NCI-H1694 (cell line): ENCODE measurements at regions not wholly inside any gene's neighbourhood (a gene's known extent, or its start where the extent isn't known, plus 50 kb on each side); places are given as distances from the start of the nearest gene placed in this dataset.
"Not testable (repeated sequence)": the region's sequence is repeated elsewhere in the genome, so short reads cannot be mapped to it uniquely, and the experiment has no call there.

Experiments
- DNase-seq: peaks from one replicate; lab custom pipeline; 2025; lab: John Stamatoyannopoulos, UW

- DNase-seq, result no peak
These were observed 148.6 kb downstream of the CD47 start for GRCh38 chr3:107942244-107942643.

- DNase-seq, result no peak
These were observed 151.0 kb downstream of the CD47 start for GRCh38 chr3:107939691-107940442.

DNA sequence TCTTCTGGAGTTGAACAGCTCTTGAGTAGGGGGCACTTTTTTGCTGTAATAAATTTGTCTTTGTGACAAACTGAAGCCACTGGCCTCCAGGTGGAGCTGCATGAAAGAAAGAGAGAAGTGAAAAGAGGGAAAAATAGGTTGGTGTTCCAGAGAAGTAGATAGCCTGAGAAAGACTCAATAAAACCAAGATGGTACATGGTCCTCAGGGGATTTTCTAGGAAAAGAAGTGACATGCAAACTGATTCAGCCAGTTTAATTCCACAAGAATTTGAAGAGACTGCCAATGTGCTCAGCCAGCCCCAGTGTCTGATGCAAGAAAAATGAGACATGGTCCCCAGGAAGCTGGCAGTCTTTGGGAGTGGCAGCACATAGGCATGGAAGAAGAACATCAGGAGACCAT, 152.7 kb downstream of the CD47 start:
- peak; percentile 37 for DNase-seq

DNA sequence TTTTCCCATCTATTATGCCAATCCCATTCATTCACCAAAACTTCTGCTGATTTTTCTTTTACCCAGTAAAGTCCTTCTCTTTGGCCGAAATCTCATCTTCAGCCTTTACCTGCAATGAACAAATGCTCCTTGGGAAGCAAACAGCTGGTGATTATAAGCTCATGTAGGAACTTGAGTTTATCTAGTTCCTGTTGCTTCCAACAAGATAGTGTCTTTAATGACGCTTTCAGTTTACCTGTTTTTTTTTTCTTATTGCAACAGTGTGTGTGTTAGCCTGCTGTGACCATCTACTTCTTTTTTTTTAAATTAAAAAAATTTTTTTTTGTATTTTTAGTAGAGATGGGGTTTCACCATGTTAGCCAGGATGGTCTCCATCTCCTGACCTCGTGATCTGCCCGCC, 156.0 kb downstream of the CD47 start:
- DNase-seq, result no peak

DNA sequence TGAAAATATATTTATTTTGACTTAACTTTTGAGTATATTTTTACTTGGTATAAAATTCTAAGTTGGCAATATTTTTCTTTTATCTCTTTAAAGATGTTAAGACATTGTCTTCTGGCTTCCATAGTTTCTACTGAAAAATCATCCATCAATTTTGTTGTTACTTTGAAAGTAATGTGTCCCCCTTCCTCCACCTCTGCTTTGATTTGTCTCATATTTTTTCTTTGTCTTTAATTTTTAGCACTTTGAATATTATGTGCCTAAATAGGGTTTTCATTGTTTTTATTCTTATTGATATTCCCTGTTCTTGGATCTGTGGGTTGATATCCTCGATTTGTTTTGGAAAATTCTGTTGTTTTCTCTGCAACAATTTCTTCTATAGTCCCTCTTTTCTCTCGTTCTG, 157.4 kb downstream of the CD47 start:
- DNase-seq, result no peak

GRCh38 chr3:107931326-107931725, 159.5 kb downstream of the CD47 start:
- DNase-seq, result no peak

- no peak for DNase-seq
These were observed 161.7 kb downstream of the CD47 start for GRCh38 chr3:107929088-107929487.

- DNase-seq, result no peak
These were observed 162.8 kb downstream of the CD47 start for GRCh38 chr3:107928084-107928445.

- DNase-seq, result peak; percentile 2
These were observed 163.3 kb downstream of the CD47 start for GRCh38 chr3:107927361-107928083.

- DNase-seq, result no peak
These were observed 165.0 kb downstream of the CD47 start for GRCh38 chr3:107925851-107926250.

DNA sequence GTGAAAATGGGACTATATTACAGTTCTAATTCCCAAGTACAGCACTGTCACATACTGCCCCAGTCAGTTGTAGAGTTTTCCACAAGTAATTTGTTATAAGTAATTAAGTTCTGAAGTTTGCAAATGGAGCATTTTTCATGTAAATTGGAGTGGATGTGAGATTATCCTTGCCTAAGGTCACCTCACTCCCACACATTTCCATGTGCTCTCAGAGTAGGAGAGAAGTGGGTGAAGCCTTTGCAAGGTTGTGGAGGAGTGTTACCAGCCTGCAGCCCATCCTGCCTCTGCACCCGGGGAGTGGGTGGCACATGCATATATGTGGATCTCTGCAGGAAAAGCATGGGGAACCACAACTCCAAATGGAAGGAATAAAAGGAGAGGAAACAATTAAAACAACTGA, 169.8 kb downstream of the CD47 start:
- DNase-seq, result no peak

DNA sequence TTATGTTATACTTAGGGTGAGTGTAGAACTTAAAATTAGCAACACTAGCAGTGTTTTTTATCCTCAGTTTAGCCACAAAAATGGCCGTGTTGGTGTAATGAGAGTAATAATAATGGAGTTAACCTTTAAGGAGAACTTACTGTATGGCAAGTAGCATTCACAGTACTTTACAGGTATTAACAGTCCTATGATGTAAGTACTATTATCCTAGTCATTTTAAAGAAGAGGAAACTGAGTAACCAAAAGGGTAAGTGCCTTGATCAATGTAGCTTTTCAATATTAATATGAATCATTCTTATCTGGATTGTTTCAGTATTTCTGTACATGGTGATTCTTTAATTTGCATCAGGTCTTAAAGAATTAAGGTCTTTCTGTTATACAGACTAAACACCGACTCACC, 170.3 kb downstream of the CD47 start:
- no peak for DNase-seq

DNA sequence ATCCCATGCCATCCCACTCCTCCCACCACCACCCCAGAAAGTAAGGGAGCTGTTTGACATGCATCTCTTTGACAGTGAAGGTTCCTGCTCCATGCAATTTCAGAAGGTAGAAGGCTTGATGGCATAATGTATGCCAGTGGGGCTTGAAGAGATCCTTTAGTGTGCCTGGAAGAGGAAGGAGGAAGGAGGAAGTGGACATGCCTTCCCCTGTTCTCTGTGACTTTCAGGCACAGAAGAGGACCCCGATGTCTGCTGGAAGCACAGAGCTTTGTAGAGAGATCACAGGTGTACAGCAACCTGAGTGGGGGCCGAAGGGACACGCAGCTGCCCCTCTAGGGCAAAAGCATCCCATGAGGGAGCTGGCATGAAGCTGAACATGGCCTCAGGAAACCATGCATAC, 171.6 kb downstream of the CD47 start:
- no peak for DNase-seq

DNA sequence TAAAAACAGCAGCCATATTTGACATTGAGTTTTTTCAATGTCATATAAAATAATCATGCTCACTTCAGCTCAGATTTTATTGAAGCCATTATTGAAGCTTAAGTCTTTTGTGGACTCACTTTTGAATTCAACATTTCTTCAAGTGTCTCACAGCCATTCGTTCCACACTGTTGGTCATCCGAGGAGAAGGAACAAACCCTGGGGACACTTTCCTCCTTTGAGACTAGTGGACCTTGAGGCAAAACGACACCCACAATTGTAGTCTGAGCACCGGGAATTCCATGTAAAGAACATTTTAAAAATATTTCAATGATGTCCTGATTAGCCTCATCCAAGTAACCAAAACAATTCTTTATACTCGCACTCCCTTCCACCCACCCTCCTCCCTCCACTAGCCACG, 174.7 kb downstream of the CD47 start:
- no peak for DNase-seq

DNA sequence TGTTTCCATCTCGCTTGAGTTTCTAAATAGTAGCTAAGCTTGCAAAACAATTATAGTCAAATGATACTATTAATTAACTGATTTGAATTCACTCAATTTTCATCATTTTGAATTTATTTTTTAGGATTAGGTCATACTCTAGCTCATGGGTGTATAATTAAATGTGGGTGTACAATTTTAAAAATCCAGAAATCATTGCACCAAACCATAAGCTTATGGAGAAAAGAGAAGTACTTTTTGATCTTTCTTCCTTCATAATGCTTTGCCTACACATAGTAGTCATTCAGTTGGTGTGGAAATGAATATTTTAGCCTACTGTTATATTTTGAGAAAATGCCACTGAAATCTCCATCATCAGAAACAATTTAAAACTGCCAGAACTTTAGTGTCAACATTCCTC, 175.1 kb downstream of the CD47 start:
- no peak for DNase-seq

GRCh38 chr3:107913701-107914100, 177.1 kb downstream of the CD47 start:
- no peak for DNase-seq

- DNase-seq, result no peak
These were observed 179.4 kb downstream of the CD47 start for GRCh38 chr3:107911337-107912000.

DNA sequence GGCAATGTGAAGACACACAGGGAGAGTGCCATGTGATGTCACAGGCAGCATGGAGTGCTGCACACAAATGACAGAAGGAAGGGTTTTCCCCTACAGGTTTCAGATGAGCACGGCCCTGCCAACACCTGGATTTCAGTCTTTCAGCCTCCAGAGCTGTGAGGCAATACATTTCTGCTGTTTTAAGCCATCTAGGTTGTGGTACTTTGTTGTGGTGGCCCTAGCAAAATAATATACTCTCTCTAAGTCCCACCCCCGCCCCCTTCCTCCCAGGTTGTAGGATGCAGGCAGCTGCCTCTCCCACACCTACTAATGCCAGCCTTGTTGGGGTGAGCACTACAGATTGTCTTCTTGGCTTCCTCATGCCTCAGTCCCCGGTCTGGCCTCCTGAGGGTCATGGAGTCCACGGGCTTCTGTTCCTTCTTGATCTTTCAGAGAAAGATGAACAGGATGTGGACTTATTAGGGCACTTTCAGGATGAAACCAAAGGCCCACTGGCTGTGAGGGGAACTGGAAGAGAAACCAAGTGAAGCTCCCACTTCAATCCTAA, 180.0 kb downstream of the CD47 start:
- DNase-seq, result no peak

- DNase-seq, result not testable (repeated sequence)
These were observed 181.2 kb downstream of the CD47 start for GRCh38 chr3:107909583-107909982.

GRCh38 chr3:107907996-107908395, 182.8 kb downstream of the CD47 start:
- DNase-seq, result no peak

- DNase-seq, result no peak
These were observed 186.2 kb downstream of the CD47 start for GRCh38 chr3:107904536-107905066.

GRCh38 chr3:107899990-107900651, 190.7 kb downstream of the CD47 start:
- no peak for DNase-seq
